ENCODE measurements at regions not wholly inside any gene's neighbourhood (a gene's known extent, or its start where the extent isn't known, plus 50 kb on each side); places are given as distances from the start of the nearest gene placed in this dataset.

GRCh38 chr6:130752267-130752666 is 74.9 kb upstream of the SMLR1 start:
- no peak for DNase-seq (ENCODE audit: low read depth in 1 of 2, low spot score in 1 of 2)
- TF ChIP-seq SPI1 (IDR thresholded peaks at IDR 0.05; ENCODE audit: borderline replicate concordance, low read depth), result no peak
- Histone ChIP-seq H3K27me3 (ENCODE audit: insufficient read depth, poor library complexity, severe bottlenecking) (no peaks in the 10 kb centered on the region), H3K27ac (replicated peaks) (no peak overlapping the region), H3K4me3 (replicated peaks; ENCODE audit: insufficient read depth, low read length) (no peak overlapping the region)

GRCh38 chr6:130754786-130755367 is 72.3 kb upstream of the SMLR1 start:
- no peak for TF ChIP-seq CTCF (IDR thresholded peaks at IDR 0.05; ENCODE audit: insufficient read depth, low read length)
- TF ChIP-seq POLR2AphosphoS5 (IDR thresholded peaks at IDR 0.05; ENCODE audit: low read depth), result no peak
- no peak for TF ChIP-seq GABPA (IDR thresholded peaks at IDR 0.05; ENCODE audit: low read depth)
- no peak for TF ChIP-seq SPI1 (IDR thresholded peaks at IDR 0.05; ENCODE audit: borderline replicate concordance, low read depth)
- no peak for TF ChIP-seq REST (IDR thresholded peaks at IDR 0.05; ENCODE audit: insufficient replicate concordance, low read depth)
- DNase-seq (ENCODE audit: low read depth in 1 of 2, low spot score in 1 of 2), result no peak
- Histone ChIP-seq H3K4me3 (replicated peaks; ENCODE audit: insufficient read depth, low read length) (no peak overlapping the region), H3K27me3 (ENCODE audit: insufficient read depth, poor library complexity, severe bottlenecking) (no peaks in the 10 kb centered on the region), H3K27ac (replicated peaks) (no peak overlapping the region)

- no peak for TF ChIP-seq SPI1 (IDR thresholded peaks at IDR 0.05; ENCODE audit: borderline replicate concordance, low read depth)
- TF ChIP-seq CTCF (IDR thresholded peaks at IDR 0.05; ENCODE audit: insufficient read depth, low read length), result no peak
- no peak for TF ChIP-seq REST (IDR thresholded peaks at IDR 0.05; ENCODE audit: insufficient replicate concordance, low read depth)
- no peak for TF ChIP-seq POLR2AphosphoS5 (IDR thresholded peaks at IDR 0.05; ENCODE audit: low read depth)
- DNase-seq (ENCODE audit: low read depth in 1 of 2, low spot score in 1 of 2), result no peak
- Histone ChIP-seq H3K4me3 (replicated peaks; ENCODE audit: insufficient read depth, low read length) (no peak overlapping the region), H3K27me3 (ENCODE audit: insufficient read depth, poor library complexity, severe bottlenecking) (no peaks in the 10 kb centered on the region), H3K27ac (replicated peaks) (no peak overlapping the region)
Observed at GRCh38 chr6:130755368-130756034, 71.7 kb upstream of the SMLR1 start.

GRCh38 chr6:130756824-130757223 is 70.4 kb upstream of the SMLR1 start:
- DNase-seq (ENCODE audit: low read depth in 1 of 2, low spot score in 1 of 2), result no peak
- H3K27me3 ChIP-seq (ENCODE audit: insufficient read depth, poor library complexity, severe bottlenecking), result no peaks in the 10 kb centered on the region
- no peak overlapping the region for H3K4me3 ChIP-seq (replicated peaks; ENCODE audit: insufficient read depth, low read length)
- H3K27ac ChIP-seq (replicated peaks), result no peak overlapping the region
- no peak for TF ChIP-seq CTCF (IDR thresholded peaks at IDR 0.05; ENCODE audit: insufficient read depth, low read length)
- no peak for TF ChIP-seq SPI1 (IDR thresholded peaks at IDR 0.05; ENCODE audit: borderline replicate concordance, low read depth)
- TF ChIP-seq REST (IDR thresholded peaks at IDR 0.05; ENCODE audit: insufficient replicate concordance, low read depth), result no peak
- no peak for TF ChIP-seq POLR2AphosphoS5 (IDR thresholded peaks at IDR 0.05; ENCODE audit: low read depth)
- no peak for TF ChIP-seq GABPA (IDR thresholded peaks at IDR 0.05; ENCODE audit: low read depth)
